ENCODE measurements at regions not wholly inside any gene's neighbourhood (a gene's known extent, or its start where the extent isn't known, plus 50 kb on each side); places are given as distances from the start of the nearest gene placed in this dataset.
A peak's percentile ranks its signal among the peaks of the same experiment; 100 is the strongest.

DNA sequence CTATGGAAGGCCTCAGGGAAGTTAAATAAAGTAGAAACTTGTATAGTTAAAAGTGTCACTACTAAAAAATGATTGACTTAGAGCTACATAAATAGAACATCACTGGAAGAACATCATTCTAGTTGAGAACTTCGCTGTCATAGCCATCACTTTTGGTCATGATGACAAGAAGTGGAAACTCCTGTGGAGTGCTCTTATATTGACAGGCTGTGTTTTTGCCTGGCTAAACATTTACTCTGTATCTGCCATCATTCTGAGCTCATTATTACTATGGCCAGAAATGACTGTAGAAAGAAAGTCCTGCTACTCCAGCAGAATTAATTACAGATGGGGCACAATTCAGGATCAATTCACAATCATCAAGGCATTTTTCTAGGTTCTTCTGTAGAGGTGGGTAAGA, 165.1 kb upstream of the GOLIM4 start:
- Histone ChIP-seq H3K9me3 (no peaks in the 10 kb centered on the region), H3K27ac (no peak overlapping the region), H3K27me3 (no peaks in the 10 kb centered on the region), H3K4me1 (no peaks in the 10 kb centered on the region), H3K4me3 (no peak overlapping the region), H3K36me3 (no peaks in the 10 kb centered on the region)
- no peak for DNase-seq (ENCODE audit: low spot score in 2 of 2)
- 83% methylated on average over 1 of the region's 1 CpG for WGBS
- TF ChIP-seq, protein P1, sequence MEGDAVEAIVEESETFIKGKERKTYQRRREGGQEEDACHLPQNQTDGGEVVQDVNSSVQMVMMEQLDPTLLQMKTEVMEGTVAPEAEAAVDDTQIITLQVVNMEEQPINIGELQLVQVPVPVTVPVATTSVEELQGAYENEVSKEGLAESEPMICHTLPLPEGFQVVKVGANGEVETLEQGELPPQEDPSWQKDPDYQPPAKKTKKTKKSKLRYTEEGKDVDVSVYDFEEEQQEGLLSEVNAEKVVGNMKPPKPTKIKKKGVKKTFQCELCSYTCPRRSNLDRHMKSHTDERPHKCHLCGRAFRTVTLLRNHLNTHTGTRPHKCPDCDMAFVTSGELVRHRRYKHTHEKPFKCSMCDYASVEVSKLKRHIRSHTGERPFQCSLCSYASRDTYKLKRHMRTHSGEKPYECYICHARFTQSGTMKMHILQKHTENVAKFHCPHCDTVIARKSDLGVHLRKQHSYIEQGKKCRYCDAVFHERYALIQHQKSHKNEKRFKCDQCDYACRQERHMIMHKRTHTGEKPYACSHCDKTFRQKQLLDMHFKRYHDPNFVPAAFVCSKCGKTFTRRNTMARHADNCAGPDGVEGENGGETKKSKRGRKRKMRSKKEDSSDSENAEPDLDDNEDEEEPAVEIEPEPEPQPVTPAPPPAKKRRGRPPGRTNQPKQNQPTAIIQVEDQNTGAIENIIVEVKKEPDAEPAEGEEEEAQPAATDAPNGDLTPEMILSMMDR (IDR thresholded peaks at IDR 0.05), result no peak
- no peak for TF ChIP-seq POLR2A (IDR thresholded peaks at IDR 0.05)
- no peak for TF ChIP-seq POLR2AphosphoS5 (IDR thresholded peaks at IDR 0.05)
- no peak for TF ChIP-seq EP300 (IDR thresholded peaks at IDR 0.05)

DNA sequence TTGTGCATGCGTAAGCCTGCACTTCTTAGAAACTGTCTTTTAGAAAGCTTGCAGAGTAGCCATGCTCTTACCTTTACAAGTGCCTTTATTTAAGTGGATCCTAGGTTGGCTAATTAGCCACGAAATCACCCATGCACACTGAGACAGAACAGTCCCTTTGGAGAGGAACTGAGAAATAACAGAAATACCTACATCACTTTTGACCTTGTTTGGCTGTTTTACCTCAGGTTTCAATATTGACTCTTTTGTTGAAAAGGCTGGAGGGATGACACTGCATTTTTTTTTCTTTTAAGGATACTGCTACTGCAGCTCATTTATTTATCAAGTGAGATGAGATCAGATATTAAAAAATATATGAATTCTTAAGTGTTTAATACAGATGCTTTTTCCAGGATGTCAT, 155.6 kb upstream of the GOLIM4 start:
- TF ChIP-seq, protein P1 (IDR thresholded peaks at IDR 0.05), result no peak
- no peak for TF ChIP-seq POLR2AphosphoS5 (IDR thresholded peaks at IDR 0.05)
- no peak for TF ChIP-seq POLR2A (IDR thresholded peaks at IDR 0.05)
- no peak for TF ChIP-seq EP300 (IDR thresholded peaks at IDR 0.05)
- Histone ChIP-seq H3K36me3 (no peaks in the 10 kb centered on the region), H3K4me1 (peaks cover 23% of the 10 kb centered on the region), H3K27ac (no peak overlapping the region), H3K9me3 (no peaks in the 10 kb centered on the region), H3K4me3 (no peak overlapping the region), H3K27me3 (peaks cover 29% of the 10 kb centered on the region)
- 83% methylated on average over 2 of the region's 2 CpGs for WGBS
- DNase-seq (ENCODE audit: low spot score in 2 of 2), result no peak

DNA sequence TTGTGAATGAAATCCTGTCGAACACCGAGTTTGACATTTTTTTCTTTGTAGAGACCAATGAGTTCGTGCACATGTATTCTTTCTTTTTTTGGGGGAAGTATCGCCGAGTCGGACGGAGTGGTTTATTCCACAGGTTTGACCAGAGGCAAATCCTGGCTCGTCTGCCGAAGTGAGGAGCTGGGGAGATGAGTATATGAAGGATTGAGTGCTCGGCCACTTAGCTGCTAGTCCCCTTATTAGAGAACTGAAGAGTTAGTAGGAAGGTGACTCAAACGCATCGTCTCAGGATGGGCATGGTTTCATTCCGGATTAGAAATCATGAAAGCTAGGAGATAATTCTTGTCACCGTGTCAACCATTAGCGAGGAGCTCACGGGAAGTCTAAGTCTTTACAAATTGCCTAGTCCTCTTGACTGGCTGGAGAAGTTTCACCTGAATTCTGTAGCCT, 154.7 kb upstream of the GOLIM4 start:
- TF ChIP-seq POLR2AphosphoS5 (IDR thresholded peaks at IDR 0.05), result no peak
- TF ChIP-seq POLR2A (IDR thresholded peaks at IDR 0.05), result no peak
- TF ChIP-seq, protein P1 (IDR thresholded peaks at IDR 0.05), result no peak
- no peak for TF ChIP-seq EP300 (IDR thresholded peaks at IDR 0.05)
- 7% methylated on average over 16 of the region's 16 CpGs for WGBS
- Histone ChIP-seq H3K4me3 (peak overlapping the region; percentile 63), H3K4me1 (peaks cover 23% of the 10 kb centered on the region), H3K27ac (no peak overlapping the region), H3K36me3 (no peaks in the 10 kb centered on the region), H3K9me3 (no peaks in the 10 kb centered on the region), H3K27me3 (peaks cover 32% of the 10 kb centered on the region)
- no peak for DNase-seq (ENCODE audit: low spot score in 2 of 2)

DNA sequence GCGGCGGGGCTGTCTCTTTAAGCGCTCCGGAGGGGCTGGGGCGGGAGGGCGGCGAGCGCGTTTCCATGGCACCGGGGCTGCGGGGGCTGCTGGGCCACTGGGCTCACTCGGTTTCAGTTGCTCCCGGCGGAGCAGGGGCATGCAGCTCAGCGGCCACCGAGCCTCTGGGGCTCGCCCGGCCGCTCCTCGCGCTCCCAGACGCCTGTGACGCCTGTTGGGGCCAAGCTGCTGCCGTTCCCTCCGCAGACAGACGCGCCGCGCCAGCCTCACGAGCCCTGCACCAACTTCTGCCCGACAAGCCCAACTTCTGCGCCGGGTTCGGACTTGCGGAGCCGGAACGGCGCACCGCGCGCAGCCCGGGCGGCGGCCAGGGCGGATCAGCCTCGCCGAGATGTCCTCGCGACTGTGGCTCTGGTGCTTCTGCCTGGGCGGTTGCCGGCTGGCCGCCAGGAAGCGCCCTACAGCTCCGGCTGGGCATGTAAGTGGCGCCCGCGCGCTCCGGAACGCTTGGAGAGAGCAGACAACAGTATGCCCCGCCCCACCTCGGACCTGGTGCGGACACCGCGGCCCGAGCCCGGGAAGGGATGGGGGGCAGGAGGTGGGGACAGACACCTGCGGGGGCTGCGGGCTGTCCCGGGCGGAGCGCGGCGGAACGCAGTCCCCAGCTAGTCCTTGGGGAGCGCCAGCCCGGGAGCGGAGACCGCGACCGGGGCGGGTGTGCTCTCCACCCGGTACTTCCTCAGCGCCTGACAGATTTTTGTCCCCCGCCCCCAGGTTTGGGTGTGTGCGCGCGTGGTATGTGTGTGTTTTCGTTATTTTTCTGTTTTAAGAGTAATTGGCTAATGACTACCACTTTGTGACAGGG, 154.1 kb upstream of the GOLIM4 start:
- TF ChIP-seq, protein P1 (IDR thresholded peaks at IDR 0.05), result no peak
- no peak for TF ChIP-seq POLR2AphosphoS5 (IDR thresholded peaks at IDR 0.05)
- no peak for TF ChIP-seq EP300 (IDR thresholded peaks at IDR 0.05)
- TF ChIP-seq POLR2A (IDR thresholded peaks at IDR 0.05), result no peak
- DNase-seq (ENCODE audit: low spot score in 2 of 2), result peak; percentile 68 to 83
- H3K9me3 ChIP-seq, result no peaks in the 10 kb centered on the region
- peak overlapping the region; percentile 63 for H3K4me3 ChIP-seq
- peak overlapping the region; percentile 15 for H3K27ac ChIP-seq
- H3K36me3 ChIP-seq, result no peaks in the 10 kb centered on the region
- peaks cover 35% of the 10 kb centered on the region for H3K27me3 ChIP-seq
- peaks cover 23% of the 10 kb centered on the region for H3K4me1 ChIP-seq
- WGBS, result 0% methylated on average over 20 of the region's 89 CpGs

DNA sequence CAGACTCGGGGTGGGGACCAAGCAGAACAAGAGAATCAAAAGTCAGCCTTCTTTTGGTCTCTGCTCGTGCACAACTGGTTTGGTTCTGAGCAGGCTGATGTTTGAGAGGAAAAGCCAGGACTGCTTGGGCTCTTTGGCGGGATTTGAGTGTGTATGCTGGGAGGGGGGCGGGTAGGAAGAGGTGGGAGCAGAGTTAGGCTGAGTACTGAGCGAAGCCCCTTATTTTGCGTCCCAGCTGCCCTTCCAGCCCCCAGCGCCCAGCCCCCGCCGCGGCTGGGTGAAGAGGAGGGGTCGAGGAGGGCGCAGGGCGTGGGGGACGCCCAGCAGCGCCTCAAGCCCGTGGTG, 153.5 kb upstream of the GOLIM4 start:
- Histone ChIP-seq H3K27me3 (peaks cover 37% of the 10 kb centered on the region), H3K4me1 (peaks cover 23% of the 10 kb centered on the region)
- 0% methylated on average over 12 of the region's 16 CpGs for WGBS

More for the DNA sequence above, 153.5 kb upstream of the GOLIM4 start:
- Histone ChIP-seq H3K4me3 (peak overlapping the region; percentile 63), H3K27ac (peak overlapping the region; percentile 15), H3K36me3 (no peaks in the 10 kb centered on the region), H3K9me3 (no peaks in the 10 kb centered on the region)
- TF ChIP-seq EP300 (IDR thresholded peaks at IDR 0.05) (no peak), POLR2AphosphoS5 (IDR thresholded peaks at IDR 0.05) (no peak), POLR2A (IDR thresholded peaks at IDR 0.05) (no peak)
- TF ChIP-seq, protein P1 (IDR thresholded peaks at IDR 0.05), result no peak
- DNase-seq (ENCODE audit: low spot score in 2 of 2), result no peak

All from suprapubic skin (tissue), 4 donors.